RWPE2 (cell line): ENCODE measurements at regions not wholly inside any gene's neighbourhood (a gene's known extent, or its start where the extent isn't known, plus 50 kb on each side); places are given as distances from the start of the nearest gene placed in this dataset.

ENCODE experiments used
- ATAC-seq: fragments of 200-7000 bp; cut with Tn5 transposase; 3 replicates; pipeline ENCODE4 v1.9.1; 2021; ENCODE audit warnings: low read depth
- DNase-seq: peaks from one replicate; pipeline ENCODE4 v3.0.0-alpha.2; 2020; ENCODE audit warnings: low spot score
- H3K27ac ChIP-seq: fragments of 450-650 bp; 2 replicates; pipeline ENCODE4 v1.5.1; 2017; ENCODE audit warnings: mild to moderate bottlenecking; ENCODE audit not compliant: poor library complexity, severe bottlenecking
- H3K27me3 ChIP-seq: fragments of 250-450 bp; sonication (Bioruptor Pico); 2 replicates; pipeline ENCODE4 v1.5.1; 2021; ENCODE audit warnings: mild to moderate bottlenecking, moderate library complexity; ENCODE audit not compliant: insufficient read depth, poor library complexity, severe bottlenecking
- H3K36me3 ChIP-seq: fragments of 250-450 bp; sonication (Bioruptor Pico); 2 replicates; pipeline ENCODE4 v1.5.1; 2020; ENCODE audit warnings: low read depth, mild to moderate bottlenecking, moderate library complexity
- H3K4me1 ChIP-seq: fragments of 250-450 bp; sonication (Bioruptor Pico); 2 replicates; pipeline ENCODE4 v1.5.1; 2021; ENCODE audit warnings: mild to moderate bottlenecking, moderate library complexity; ENCODE audit not compliant: insufficient read depth, poor library complexity, severe bottlenecking
- H3K4me3 ChIP-seq: fragments of 250-450 bp; sonication (Bioruptor Pico); 2 replicates; pipeline ENCODE4 v1.5.1; 2021; ENCODE audit warnings: mild to moderate bottlenecking, moderate library complexity; ENCODE audit not compliant: severe bottlenecking
- H3K9me3 ChIP-seq: fragments of 250-450 bp; sonication (Bioruptor Pico); 2 replicates; pipeline ENCODE4 v1.5.1; 2021; ENCODE audit warnings: mild to moderate bottlenecking, moderate library complexity; ENCODE audit not compliant: severe bottlenecking
- TF ChIP-seq, protein P1 (sequence below): fragments of 450-650 bp; IDR thresholded peaks from one replicate; pipeline ENCODE4 v1.5.1; 2017; ENCODE audit warnings: mild to moderate bottlenecking, moderate library complexity; ENCODE audit not compliant: poor library complexity, severe bottlenecking

GRCh38 chr6:114735025-114735735 is 392.4 kb upstream of the HS3ST5 start:
- H3K27me3 ChIP-seq: no peaks in the 10 kb centered on the region
- H3K27ac ChIP-seq: no peak overlapping the region
- no peak overlapping the region for H3K4me3 ChIP-seq
- DNase-seq (no peak), ATAC-seq (no peak)
- no peaks in the 10 kb centered on the region for H3K9me3 ChIP-seq
- no peaks in the 10 kb centered on the region for H3K4me1 ChIP-seq
- TF ChIP-seq, protein P1, sequence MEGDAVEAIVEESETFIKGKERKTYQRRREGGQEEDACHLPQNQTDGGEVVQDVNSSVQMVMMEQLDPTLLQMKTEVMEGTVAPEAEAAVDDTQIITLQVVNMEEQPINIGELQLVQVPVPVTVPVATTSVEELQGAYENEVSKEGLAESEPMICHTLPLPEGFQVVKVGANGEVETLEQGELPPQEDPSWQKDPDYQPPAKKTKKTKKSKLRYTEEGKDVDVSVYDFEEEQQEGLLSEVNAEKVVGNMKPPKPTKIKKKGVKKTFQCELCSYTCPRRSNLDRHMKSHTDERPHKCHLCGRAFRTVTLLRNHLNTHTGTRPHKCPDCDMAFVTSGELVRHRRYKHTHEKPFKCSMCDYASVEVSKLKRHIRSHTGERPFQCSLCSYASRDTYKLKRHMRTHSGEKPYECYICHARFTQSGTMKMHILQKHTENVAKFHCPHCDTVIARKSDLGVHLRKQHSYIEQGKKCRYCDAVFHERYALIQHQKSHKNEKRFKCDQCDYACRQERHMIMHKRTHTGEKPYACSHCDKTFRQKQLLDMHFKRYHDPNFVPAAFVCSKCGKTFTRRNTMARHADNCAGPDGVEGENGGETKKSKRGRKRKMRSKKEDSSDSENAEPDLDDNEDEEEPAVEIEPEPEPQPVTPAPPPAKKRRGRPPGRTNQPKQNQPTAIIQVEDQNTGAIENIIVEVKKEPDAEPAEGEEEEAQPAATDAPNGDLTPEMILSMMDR: no peak
- no peaks in the 10 kb centered on the region for H3K36me3 ChIP-seq

DNA sequence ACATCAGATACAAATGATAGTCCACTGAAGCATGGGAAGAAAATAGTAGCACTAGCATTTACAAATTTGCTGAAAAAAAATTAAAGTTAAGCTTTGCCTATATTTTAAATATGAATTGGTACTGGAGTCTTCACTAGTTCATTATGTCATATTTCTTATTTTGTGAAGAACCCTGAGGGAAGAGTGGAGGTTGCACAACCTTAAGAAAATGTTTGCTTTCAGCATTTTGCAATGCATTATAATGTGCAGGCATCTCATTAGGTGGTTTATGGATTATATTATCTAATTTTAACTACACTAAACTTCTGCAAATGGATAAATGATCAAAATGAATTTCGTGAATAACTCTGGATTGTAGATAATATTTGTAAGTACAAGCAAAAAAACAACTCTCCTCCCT is 390.8 kb upstream of the HS3ST5 start:
- H3K27ac ChIP-seq: no peak overlapping the region
- no peaks in the 10 kb centered on the region for H3K9me3 ChIP-seq
- no peak for DNase-seq
- TF ChIP-seq, protein P1: no peak
- no peak for ATAC-seq
- no peaks in the 10 kb centered on the region for H3K27me3 ChIP-seq
- H3K4me3 ChIP-seq: no peak overlapping the region
- no peaks in the 10 kb centered on the region for H3K36me3 ChIP-seq
- no peaks in the 10 kb centered on the region for H3K4me1 ChIP-seq

- ATAC-seq: no peak
- H3K27ac ChIP-seq: no peak overlapping the region
- no peaks in the 10 kb centered on the region for H3K36me3 ChIP-seq
- no peak for DNase-seq
- no peaks in the 10 kb centered on the region for H3K9me3 ChIP-seq
- peaks cover 21% of the 10 kb centered on the region for H3K27me3 ChIP-seq
- no peak overlapping the region for H3K4me3 ChIP-seq
- TF ChIP-seq, protein P1: no peak
- H3K4me1 ChIP-seq: no peaks in the 10 kb centered on the region
These were observed 376.0 kb upstream of the HS3ST5 start for GRCh38 chr6:114718716-114719270.

DNA sequence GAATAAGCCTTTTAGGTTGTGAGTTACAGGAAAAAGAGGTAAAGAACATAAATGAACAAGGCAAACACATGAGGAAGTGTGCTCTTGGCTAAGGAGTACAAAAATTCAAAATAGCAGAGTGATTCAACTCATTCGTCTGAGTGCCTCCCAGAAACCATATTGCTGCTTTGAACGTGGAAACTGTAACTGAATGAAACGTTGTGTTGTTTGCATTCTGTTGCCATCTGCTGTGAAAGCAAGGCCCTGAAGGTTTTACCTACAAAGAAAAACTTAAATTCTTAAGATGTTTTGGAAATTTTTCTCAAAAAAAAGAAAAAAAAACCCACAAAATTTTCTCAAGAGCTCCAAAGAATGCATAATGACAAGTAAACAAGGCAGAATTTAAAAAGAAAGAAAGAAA is 375.4 kb upstream of the HS3ST5 start:
- no peaks in the 10 kb centered on the region for H3K36me3 ChIP-seq
- DNase-seq: no peak
- no peak overlapping the region for H3K27ac ChIP-seq
- H3K9me3 ChIP-seq: no peaks in the 10 kb centered on the region
- H3K27me3 ChIP-seq: peaks cover 21% of the 10 kb centered on the region
- no peaks in the 10 kb centered on the region for H3K4me1 ChIP-seq
- no peak for ATAC-seq
- H3K4me3 ChIP-seq: no peak overlapping the region
- TF ChIP-seq, protein P1: no peak
